MM.1S (cell line): ENCODE measurements at regions not wholly inside any gene's neighbourhood (a gene's known extent, or its start where the extent isn't known, plus 50 kb on each side); places are given as distances from the start of the nearest gene placed in this dataset.

ENCODE experiments used
- CTCF ChIP-seq: fragments of 300-600 bp; sonication (generic); IDR thresholded peaks from 2 replicates; pipeline ENCODE4 v1.5.1; 2016; ENCODE audit warnings: antibody characterized with exemption, low read length, mixed read lengths
- EZH2 ChIP-seq: fragments of 300-600 bp; sonication (generic); optimal IDR thresholded peaks from 2 replicates; pipeline ENCODE3; 2017; ENCODE audit warnings: low read depth, mild to moderate bottlenecking, antibody characterized with exemption, low read length, mixed read lengths
- EZH2phosphoT487 ChIP-seq: fragments of 300-600 bp; sonication (generic); IDR thresholded peaks from 2 replicates; pipeline ENCODE4 v1.6.1; 2018; ENCODE audit warnings: antibody characterized with exemption, low read length

- TF ChIP-seq CTCF, result no peak
- TF ChIP-seq EZH2phosphoT487, result no peak
- TF ChIP-seq EZH2, result no peak
Measured at GRCh38 chr6:96286503-96286902, 235.1 kb upstream of the UFL1 start.
